Loucy (cell line): ENCODE measurements at regions not wholly inside any gene's neighbourhood (a gene's known extent, or its start where the extent isn't known, plus 50 kb on each side); places are given as distances from the start of the nearest gene placed in this dataset.

Source experiments
- H2AFZ ChIP-seq: fragments of 200-600 bp; sonication (generic); 2 replicates; pipeline ENCODE4 v1.6.0; 2016; ENCODE audit warnings: antibody characterized with exemption, mild to moderate bottlenecking, low read length, moderate library complexity
- H3F3A ChIP-seq: fragments of 200-600 bp; 2 replicates; pipeline ENCODE4 v1.6.0; 2016; ENCODE audit warnings: antibody characterized with exemption, low read depth, mild to moderate bottlenecking
- H3K27me3 ChIP-seq: fragments of 200-600 bp; sonication (generic); 2 replicates; pipeline ENCODE4 v1.6.1; 2014; ENCODE audit warnings: low read length, mild to moderate bottlenecking; ENCODE audit not compliant: insufficient read depth, poor library complexity, severe bottlenecking
- H3K36me3 ChIP-seq: fragments of 200-600 bp; sonication (generic); 2 replicates; pipeline ENCODE4 v1.6.1; 2016; ENCODE audit warnings: low read length; ENCODE audit not compliant: insufficient read depth
- H3K4me1 ChIP-seq: fragments of 200-600 bp; sonication (generic); 2 replicates; pipeline ENCODE4 v1.5.1; 2014; ENCODE audit warnings: low read length, mild to moderate bottlenecking; ENCODE audit not compliant: insufficient read depth, poor library complexity, severe bottlenecking
- H3K4me2 ChIP-seq: fragments of 200-600 bp; sonication (generic); 2 replicates; pipeline ENCODE4 v1.6.0; 2014; ENCODE audit warnings: antibody characterized with exemption, low read length, low read depth, mild to moderate bottlenecking; ENCODE audit not compliant: poor library complexity, severe bottlenecking
- H3K4me3 ChIP-seq: fragments of 200-600 bp; sonication (generic); 2 replicates; pipeline ENCODE4 v1.5.1; 2014; ENCODE audit warnings: low read length, mild to moderate bottlenecking, mixed read lengths; ENCODE audit not compliant: poor library complexity, severe bottlenecking
- H3K79me2 ChIP-seq: fragments of 200-600 bp; sonication (generic); 2 replicates; pipeline ENCODE4 v1.6.1; 2014; ENCODE audit warnings: low read length; ENCODE audit not compliant: insufficient read depth
- H3K9ac ChIP-seq: fragments of 200-600 bp; sonication (generic); 2 replicates; pipeline ENCODE4 v1.6.0; 2014; ENCODE audit warnings: mild to moderate bottlenecking, low read depth, low read length, moderate library complexity; ENCODE audit not compliant: poor library complexity, severe bottlenecking
- H3K9me2 ChIP-seq: fragments of 200-600 bp; sonication (generic); replicated peaks from 2 replicates; pipeline ENCODE4 v1.6.1; 2016; ENCODE audit warnings: low read depth, low read length, mixed read lengths
- H3K9me3 ChIP-seq: fragments of 200-600 bp; sonication (generic); 2 replicates; pipeline ENCODE4 v1.6.1; 2014; ENCODE audit warnings: mild to moderate bottlenecking, antibody characterized with exemption, low read length, low read depth; ENCODE audit not compliant: insufficient read depth
- H4K20me1 ChIP-seq: fragments of 200-600 bp; sonication (generic); 2 replicates; pipeline ENCODE4 v1.6.0; 2014; ENCODE audit warnings: antibody characterized with exemption, low read length, mild to moderate bottlenecking; ENCODE audit not compliant: insufficient read depth, poor library complexity, severe bottlenecking
- EZH2phosphoT487 ChIP-seq: fragments of 200-600 bp; IDR thresholded peaks from 2 replicates; pipeline ENCODE4 v1.6.1; 2018; ENCODE audit warnings: antibody characterized with exemption, mild to moderate bottlenecking, moderate library complexity, borderline replicate concordance
- TF ChIP-seq, protein P1 (sequence below): fragments of 200-600 bp; sonication (generic); conservative IDR thresholded peaks from 2 replicates; pipeline ENCODE4 v1.5.1; 2014; ENCODE audit warnings: mild to moderate bottlenecking, antibody characterized with exemption, low read length

DNA sequence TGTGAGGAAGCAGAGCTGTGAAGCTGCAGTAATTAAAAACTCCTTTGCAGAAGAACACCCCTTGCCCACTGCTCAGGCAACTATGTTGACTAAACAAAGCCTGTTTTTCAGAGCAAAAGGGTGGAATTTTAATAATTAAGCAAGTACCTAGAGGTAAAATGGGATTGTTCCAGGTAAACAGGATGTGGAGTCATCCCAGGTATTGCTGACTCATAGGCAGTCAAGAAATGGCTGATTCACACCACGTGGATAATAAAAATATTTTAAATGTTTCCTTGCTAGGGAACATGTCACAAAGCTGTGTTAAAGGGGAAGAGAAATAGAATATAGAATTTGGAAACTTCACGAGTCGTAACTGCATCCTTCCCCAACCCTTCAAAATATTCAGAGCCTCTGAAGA, 491.8 kb downstream of the BTBD3 start:
- TF ChIP-seq, protein P1, sequence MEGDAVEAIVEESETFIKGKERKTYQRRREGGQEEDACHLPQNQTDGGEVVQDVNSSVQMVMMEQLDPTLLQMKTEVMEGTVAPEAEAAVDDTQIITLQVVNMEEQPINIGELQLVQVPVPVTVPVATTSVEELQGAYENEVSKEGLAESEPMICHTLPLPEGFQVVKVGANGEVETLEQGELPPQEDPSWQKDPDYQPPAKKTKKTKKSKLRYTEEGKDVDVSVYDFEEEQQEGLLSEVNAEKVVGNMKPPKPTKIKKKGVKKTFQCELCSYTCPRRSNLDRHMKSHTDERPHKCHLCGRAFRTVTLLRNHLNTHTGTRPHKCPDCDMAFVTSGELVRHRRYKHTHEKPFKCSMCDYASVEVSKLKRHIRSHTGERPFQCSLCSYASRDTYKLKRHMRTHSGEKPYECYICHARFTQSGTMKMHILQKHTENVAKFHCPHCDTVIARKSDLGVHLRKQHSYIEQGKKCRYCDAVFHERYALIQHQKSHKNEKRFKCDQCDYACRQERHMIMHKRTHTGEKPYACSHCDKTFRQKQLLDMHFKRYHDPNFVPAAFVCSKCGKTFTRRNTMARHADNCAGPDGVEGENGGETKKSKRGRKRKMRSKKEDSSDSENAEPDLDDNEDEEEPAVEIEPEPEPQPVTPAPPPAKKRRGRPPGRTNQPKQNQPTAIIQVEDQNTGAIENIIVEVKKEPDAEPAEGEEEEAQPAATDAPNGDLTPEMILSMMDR: no peak
- TF ChIP-seq EZH2phosphoT487: no peak
- no peaks in the 10 kb centered on the region for H3K79me2 ChIP-seq
- no peaks in the 10 kb centered on the region for H3K36me3 ChIP-seq
- no peaks in the 10 kb centered on the region for H4K20me1 ChIP-seq
- H3K4me1 ChIP-seq: no peaks in the 10 kb centered on the region
- no peaks in the 10 kb centered on the region for H3K27me3 ChIP-seq
- no peak overlapping the region for H2AFZ ChIP-seq
- H3K9ac ChIP-seq: no peak overlapping the region
- H3K9me2 ChIP-seq: no peaks in the 10 kb centered on the region
- no peak overlapping the region for H3K4me3 ChIP-seq
- no peaks in the 10 kb centered on the region; the same call in 1 of the 2 replicates for H3K9me3 ChIP-seq
- no peak overlapping the region for H3K4me2 ChIP-seq
- H3F3A ChIP-seq: no peaks in the 10 kb centered on the region

DNA sequence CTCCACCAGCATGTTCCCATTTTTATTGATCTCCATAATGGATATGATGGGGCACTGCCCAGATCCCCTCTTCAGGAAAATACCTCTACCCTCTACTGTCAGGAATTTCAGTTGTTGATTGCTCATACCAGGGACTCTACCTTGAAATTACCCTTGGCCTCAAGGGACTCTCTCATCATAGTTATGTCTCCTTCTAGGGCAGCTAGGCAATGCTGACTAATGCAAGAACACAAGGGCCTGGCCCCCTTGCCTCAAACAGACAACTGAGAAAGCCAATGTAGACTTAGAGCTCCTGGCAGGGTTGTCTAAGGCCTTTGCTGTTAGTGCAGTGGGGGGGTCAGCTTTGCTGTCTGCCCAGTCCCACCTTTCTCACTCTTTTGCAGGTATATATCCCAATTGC, 493.1 kb downstream of the BTBD3 start:
- no peak overlapping the region for H3K4me2 ChIP-seq
- H4K20me1 ChIP-seq: no peaks in the 10 kb centered on the region
- no peak overlapping the region for H3K4me3 ChIP-seq
- H3F3A ChIP-seq: no peaks in the 10 kb centered on the region
- H3K36me3 ChIP-seq: no peaks in the 10 kb centered on the region
- H3K27me3 ChIP-seq: no peaks in the 10 kb centered on the region
- no peaks in the 10 kb centered on the region for H3K4me1 ChIP-seq
- TF ChIP-seq, protein P1: no peak
- no peak for TF ChIP-seq EZH2phosphoT487
- no peak overlapping the region for H2AFZ ChIP-seq
- H3K9ac ChIP-seq: no peak overlapping the region
- no peaks in the 10 kb centered on the region for H3K9me2 ChIP-seq
- H3K9me3 ChIP-seq: no peaks in the 10 kb centered on the region; the same call in 1 of the 2 replicates
- H3K79me2 ChIP-seq: no peaks in the 10 kb centered on the region

DNA sequence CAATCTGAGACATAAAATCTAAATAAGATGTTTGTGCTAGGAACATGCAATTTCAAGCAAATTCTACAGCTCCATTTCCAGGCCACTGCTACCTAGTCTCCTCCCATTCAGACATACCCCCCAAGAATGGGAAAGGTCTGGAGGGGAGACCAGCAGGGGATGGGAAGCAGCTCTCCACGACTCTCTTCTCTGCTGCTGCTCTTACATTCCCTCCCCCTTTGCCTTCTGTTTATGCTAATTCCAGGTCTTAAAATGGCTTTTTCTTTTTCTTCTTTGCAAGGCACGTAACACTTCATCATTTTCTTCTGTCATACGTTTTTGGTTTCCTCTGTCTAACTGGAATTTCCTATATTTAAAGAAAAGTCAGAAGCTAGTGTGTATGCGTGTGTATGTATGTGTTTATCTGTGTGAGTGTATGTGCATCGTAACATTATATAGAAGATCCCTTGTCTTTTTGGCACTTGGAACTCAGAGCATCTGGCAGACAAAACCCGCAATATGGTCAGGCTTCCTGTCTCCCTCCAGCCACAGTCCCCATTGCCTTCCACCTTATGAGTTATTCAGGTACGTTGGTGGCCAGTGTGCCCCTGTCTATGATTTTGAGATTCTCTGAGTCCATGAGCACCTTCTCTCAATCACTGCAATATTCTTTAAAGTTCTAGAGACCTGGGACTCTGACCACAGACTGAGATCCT, 493.7 kb downstream of the BTBD3 start:
- TF ChIP-seq, protein P1: no peak
- no peak for TF ChIP-seq EZH2phosphoT487
- no peaks in the 10 kb centered on the region for H3F3A ChIP-seq
- no peaks in the 10 kb centered on the region for H3K36me3 ChIP-seq
- no peaks in the 10 kb centered on the region for H4K20me1 ChIP-seq
- H3K9ac ChIP-seq: no peak overlapping the region
- H3K9me2 ChIP-seq: no peaks in the 10 kb centered on the region
- H2AFZ ChIP-seq: no peak overlapping the region
- H3K9me3 ChIP-seq: no peaks in the 10 kb centered on the region; the same call in 1 of the 2 replicates
- H3K4me1 ChIP-seq: no peaks in the 10 kb centered on the region
- H3K27me3 ChIP-seq: no peaks in the 10 kb centered on the region
- H3K4me3 ChIP-seq: no peak overlapping the region
- H3K4me2 ChIP-seq: no peak overlapping the region
- no peaks in the 10 kb centered on the region for H3K79me2 ChIP-seq
